AG04449 (cell line): ENCODE measurements at regions not wholly inside any gene's neighbourhood (a gene's known extent, or its start where the extent isn't known, plus 50 kb on each side); places are given as distances from the start of the nearest gene placed in this dataset.

ENCODE experiments used
- CTCF ChIA-PET: fragments of 350-600 bp; formaldehyde crosslinking; extraction: SDS; loops from one replicate; lab custom pipeline; 2021; ENCODE audit warnings: antibody characterized with exemption; lab: Yijun Ruan, JAX
- POLR2A ChIA-PET: fragments of 400-600, 350-600 bp; formaldehyde crosslinking; extraction: SDS; loops from one replicate; lab custom pipeline; 2020; ENCODE audit warnings: antibody characterized with exemption, inconsistent platforms; lab: Yijun Ruan, JAX
- DNase-seq: peaks from one replicate; pipeline ENCODE4 v3.0.0-alpha.2; 2010; ENCODE audit warnings: low read depth, low spot score
- H3K4me3 ChIP-seq: 2 replicates; pipeline ENCODE4 v1.5.1; 2011; ENCODE audit warnings: low read depth, mild to moderate bottlenecking, control low read depth, low read length
- CTCF ChIP-seq: IDR thresholded peaks from one replicate; pipeline ENCODE4 v1.5.1; 2011; ENCODE audit warnings: mild to moderate bottlenecking, moderate library complexity, low read length, control low read depth, inconsistent platforms; ENCODE audit not compliant: insufficient read depth; ENCODE audit errors: missing control alignments

- ChIA-PET POLR2A (no interaction called here), CTCF (no interaction called here)
- no peak overlapping the region for H3K4me3 ChIP-seq
- TF ChIP-seq CTCF, result no peak
- no peak for DNase-seq
These were observed 192.2 kb downstream of the TSN start for GRCh38 chr2:121947674-121948073.

GRCh38 chr2:121949271-121949670 is 193.8 kb downstream of the TSN start:
- no peak for TF ChIP-seq CTCF
- ChIA-PET POLR2A (no interaction called here), CTCF (no interaction called here)
- DNase-seq, result no peak
- no peak overlapping the region for H3K4me3 ChIP-seq

GRCh38 chr2:121955426-121955825 is 200.0 kb downstream of the TSN start:
- H3K4me3 ChIP-seq, result no peak overlapping the region
- POLR2A ChIA-PET, result no interaction called here
- CTCF ChIA-PET, result no interaction called here
- TF ChIP-seq CTCF, result no peak
- DNase-seq, result no peak

GRCh38 chr2:121955872-121956271 is 200.4 kb downstream of the TSN start:
- TF ChIP-seq CTCF, result no peak
- DNase-seq, result no peak
- no peak overlapping the region for H3K4me3 ChIP-seq
- ChIA-PET CTCF (no interaction called here), POLR2A (no interaction called here)

- ChIA-PET CTCF (interaction anchor here (1.2 kb wide), 1 partner anchor 12 kb away, joined by 3 read pairs; no protein-coding TSS in a partner anchor), POLR2A (no interaction called here)
- no peak overlapping the region for H3K4me3 ChIP-seq
- TF ChIP-seq CTCF, result no peak
- DNase-seq, result no peak
These were observed 204.8 kb downstream of the TSN start for GRCh38 chr2:121960251-121960650.

DNA sequence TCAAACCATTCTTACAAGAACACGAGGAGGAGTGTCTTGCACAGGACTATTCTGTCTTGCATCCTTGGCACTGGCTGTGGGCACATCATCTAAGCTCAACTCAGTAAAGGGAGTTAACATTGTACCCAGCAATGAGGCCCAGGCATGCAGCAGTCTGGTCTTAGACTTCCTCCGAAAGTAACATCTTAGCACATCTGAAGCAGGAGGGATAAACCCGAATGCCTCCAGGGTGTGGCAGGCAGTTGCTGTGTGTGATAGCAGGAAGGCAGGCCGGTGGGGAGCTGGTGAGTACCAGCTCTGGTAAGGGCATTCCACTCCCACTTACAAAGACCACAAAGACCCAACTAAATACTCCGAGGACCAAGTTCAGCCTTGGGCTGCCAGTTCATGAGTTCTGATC is 206.3 kb downstream of the TSN start:
- TF ChIP-seq CTCF, result no peak
- no peak for DNase-seq
- no peak overlapping the region for H3K4me3 ChIP-seq
- POLR2A ChIA-PET, result no interaction called here
- CTCF ChIA-PET, result no interaction called here
